Fibroblast of skin of right quadriceps (primary cell): ENCODE measurements at regions not wholly inside any gene's neighbourhood (a gene's known extent, or its start where the extent isn't known, plus 50 kb on each side); places are given as distances from the start of the nearest gene placed in this dataset.
A peak's percentile ranks its signal among the peaks of the same experiment; 100 is the strongest.

Source experiments
- DNase-seq: peaks from one replicate; pipeline ENCODE4 v3.0.0-alpha.2; 2013

DNA sequence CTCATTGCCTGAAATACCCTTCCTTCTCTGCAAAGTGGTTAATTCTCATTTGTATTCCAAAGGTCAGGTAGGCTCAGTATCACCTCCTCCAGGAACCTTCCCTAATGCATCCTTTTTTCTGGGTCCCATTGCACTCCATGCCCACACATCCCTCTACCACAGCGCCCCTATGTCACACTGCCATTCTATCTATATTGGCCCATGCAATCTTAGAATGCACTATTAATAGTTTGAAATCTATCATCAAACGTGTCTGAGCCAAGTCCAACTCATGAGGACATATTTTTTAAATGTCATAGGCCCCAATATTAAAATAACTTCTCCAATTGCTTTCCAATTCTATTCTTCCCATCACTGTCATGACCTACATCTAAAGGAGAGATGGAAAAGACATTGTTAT, 495.1 kb downstream of the SOX6 start:
- DNase-seq = no peak

DNA sequence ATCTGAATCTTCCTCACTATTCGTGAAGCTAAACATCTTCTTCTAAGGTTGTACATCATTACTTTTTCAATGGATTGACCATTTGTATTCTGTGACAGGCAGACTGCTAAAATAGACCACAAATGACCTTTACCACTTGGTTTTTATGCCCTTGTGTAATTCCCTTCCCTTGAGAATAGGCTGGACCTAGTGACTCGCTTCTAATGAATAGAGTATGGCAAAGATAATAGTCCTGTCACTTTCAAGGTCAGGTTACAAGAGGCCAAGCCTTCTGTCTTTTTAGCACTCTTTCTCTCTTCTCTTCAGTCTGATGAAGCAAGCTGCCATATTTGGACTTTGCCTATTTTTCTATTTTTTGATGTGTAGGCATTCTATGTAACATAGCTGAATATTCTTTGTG, 492.9 kb downstream of the SOX6 start:
- DNase-seq = no peak

DNA sequence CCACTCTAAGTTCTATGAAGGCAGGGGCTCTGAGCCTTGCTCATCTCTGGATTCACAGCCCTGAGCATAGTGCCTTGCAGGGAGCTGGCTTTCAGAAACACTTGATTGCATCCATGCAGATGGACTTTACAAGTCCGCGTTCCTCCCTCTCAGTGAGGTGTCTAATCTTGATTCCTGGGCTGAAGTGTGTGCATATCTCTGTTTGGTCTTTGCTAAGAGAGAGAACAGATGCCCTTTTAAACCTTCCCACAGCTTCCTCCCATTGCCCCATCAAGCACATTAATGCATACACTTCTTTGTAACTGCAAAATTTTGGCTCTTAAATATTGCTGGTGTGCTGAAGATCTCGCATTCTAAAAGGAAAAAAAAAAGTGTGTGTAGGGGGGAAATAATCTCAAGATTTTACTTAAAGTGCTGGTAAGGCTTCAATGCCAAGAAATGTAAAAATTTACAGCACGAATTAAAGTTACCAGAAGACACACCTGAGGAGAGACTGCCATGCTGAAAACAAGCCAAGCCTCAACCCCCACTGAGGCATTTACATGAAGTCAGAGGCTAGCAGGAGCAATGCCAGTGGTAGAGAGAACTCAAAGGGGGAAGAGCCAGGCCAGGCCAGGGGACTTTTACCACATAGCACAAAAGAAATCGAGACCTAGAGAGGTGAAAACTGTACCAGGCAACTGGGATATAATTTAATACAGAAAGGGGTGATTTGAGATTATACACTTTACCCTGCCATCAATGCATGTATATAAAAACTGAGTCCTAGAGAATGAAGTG, 492.1 kb downstream of the SOX6 start:
- DNase-seq = no peak

DNA sequence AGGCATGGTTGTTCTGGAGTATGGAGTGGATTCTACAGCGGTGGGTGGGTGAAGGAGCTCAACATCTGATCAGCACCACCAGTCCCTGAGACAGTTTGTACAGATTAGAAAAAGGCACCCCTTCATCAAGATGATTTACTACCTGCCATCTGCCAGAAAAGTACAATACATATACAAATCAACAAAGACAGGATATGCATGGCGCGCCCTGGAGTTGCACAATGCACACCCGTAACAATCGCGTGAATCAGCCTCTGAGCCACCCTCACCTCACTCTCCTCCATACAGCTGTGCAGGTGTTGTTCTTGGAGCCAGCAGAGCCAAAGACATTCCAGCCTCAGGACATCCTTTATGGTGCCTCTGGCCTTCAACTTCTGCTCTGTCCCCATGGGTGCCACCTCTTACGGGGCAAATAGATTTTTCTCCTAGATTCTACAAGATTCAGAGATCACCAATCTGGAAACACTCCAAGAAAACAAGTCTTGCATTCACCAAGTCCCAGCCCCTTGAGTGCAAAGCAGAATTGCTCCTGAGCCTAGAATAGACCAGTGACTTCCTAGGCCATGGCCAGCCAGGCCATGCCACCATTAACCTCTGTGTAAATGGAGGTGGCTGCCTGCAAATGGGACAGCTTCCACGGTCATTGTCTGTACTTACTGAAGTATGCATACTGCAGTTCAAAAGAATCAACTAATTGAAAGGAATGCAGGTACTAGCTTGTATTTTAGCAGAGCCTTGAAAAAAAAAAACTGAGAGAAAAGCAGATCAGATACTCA, 490.9 kb downstream of the SOX6 start:
- DNase-seq = no peak

DNA sequence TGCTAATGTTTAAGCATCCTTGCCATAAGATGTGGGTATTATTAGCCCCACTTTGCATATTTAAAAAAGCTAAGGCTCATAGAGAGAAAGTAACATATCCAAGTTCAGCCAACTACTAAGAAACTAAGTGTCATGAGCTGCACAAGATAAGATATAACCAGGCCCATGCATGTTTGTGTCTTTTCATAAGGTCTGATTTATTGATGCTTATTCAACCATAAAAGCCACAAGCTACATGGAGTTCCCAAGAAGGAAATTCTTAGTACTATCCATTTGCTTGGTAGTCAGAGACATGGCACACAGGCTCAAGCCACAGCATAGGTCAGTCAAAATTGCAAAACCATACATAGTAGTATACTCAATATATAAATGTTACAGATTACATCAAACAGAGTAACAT, 488.5 kb downstream of the SOX6 start:
- DNase-seq = no peak

DNA sequence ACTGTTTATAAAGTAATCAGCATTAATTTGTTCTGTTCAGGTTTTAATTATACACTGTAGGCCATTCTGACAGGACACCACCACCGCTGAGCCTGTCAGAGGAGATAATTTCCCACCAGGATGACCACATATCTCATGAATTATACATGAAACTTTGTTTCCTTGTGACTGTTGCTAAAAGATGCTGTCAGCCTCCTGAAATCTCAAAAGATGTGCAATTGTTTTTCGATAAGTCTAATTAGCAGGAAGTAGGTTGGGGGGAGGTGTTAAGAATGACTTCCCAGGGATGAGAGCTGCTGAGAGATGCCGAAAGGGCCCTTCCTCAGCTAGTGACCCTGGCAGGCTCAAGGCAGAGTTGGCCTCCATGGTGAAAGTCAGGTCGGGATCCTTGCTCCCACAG, 485.4 kb downstream of the SOX6 start:
- DNase-seq = no peak

DNA sequence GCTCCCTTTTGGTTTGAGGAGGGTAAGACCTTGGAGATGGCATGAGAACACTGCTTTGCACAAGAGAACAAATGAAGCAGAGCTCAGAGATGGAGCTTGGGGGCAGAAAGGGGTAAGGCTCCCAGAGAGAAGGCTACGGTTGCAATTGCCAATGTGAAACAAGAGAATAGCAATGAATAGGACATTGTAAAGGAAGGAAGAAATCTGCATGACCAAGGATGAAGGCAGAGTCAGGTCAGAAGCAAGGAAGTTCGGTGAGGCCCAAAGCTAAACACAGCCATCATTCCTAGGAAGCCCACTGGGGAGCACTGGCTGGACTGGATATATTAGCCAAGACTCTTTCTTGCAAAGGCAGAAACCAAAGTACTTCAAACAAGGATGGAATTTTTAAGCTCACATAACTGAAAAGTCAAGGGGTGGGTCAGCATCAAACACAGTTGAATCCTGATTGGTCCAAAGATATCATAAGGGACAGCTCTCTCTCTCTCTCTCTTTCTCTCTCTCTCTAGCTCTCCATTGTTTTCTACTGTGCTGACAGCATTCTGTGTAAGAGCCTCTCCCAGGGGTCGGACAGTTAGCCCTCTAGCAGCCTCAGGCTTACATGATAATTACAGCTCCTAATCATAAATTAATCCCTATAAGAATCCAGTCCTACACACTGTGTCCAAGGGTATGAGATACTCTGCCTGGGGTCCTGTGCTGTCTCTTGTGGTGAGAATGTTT, 484.3 kb downstream of the SOX6 start:
- DNase-seq = no peak

DNA sequence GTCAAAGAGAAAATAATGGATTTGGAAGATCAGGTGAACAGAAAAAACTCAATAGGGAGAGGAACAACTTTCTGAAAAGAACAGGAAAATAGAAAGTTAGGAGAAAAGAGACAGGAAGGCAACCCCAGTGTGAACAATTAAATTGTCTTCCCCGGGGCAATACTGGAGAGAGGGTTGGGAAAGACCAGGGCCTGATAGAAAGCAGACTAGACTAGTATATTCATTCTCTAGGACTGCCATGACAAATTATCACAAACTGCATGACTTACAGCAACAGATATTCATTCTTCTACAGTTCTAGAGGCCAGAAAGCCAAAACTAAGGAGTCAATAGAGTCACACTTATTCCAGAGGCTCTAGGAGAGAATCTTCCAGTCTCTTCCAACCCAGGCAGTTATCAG, 482.8 kb downstream of the SOX6 start:
- DNase-seq = no peak

DNA sequence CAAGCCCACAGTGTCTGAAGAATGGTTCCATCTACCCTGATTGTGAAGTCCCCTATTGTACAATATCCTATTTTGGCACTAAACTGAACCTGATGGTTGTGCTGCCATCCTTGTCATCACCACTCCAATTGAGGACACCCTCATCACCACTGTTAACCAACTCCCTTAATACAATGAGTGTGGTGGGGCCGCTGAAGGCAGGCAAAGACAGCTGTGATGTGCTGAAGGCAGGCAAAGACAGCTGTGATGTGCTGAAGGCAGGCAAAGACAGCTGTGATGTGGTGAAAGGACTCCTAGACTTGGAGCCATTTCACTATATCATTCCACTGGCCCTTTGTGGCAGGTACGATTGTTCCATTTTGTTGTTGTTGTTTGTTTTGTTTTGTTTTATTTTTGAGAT, 481.6 kb downstream of the SOX6 start:
- no peak for DNase-seq

DNA sequence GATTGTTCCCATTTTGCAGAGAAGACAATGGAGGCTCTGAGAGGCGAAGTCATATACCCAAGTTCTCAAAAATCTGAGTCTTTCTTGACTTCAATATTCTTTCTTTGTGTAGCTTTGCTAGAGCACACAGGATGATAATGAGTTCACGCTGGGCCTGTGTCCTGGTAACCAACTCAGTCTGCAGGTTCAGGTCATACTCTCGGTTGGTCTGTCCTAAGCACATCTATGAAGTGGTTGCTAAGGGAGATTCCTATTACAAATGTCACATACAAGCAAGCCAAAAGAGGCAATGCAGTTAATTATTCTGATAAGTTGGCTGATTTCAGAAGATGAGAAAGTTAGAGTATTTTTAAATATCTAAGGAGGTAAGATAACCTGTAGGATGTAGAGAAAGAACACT, 481.0 kb downstream of the SOX6 start:
- no peak for DNase-seq

DNA sequence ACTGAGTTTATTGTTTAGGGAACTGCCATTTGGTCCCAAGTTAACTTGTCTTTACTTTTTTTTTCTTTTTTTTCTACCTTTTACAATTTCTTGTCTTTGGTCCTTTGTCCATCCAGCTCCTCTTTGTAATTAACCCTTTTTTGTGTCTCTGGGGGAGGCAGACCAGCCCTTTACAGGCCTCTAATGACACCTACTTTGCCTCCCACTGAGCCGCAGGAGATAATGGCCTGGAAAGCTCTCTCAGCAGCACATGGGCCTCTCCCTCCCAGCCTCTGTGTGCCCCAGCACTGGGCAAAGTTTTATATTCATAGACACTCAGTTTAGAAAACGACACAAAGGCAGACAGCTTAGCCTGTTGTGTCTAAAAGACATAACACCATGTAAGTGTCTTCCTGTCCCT, 480.4 kb downstream of the SOX6 start:
- DNase-seq = no peak

DNA sequence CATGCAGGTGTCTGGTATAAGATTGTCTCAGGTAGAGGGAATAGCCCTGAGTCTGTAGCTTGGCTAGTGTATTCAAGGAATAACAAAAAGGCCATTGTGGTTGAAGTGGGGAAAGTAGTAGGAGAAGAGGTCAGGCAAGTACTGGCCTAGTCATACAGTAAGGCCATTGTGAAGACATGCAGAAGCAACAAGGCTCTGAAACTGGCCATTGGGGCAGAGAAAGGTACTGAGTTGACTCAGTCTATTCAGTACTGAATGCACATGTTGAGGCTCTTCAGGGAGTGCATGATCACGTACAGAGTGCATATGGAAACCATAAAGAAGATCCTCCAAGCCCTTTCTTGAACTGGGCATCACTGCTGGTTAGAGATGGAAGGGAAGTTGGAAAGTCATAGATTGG, 477.6 kb downstream of the SOX6 start:
- DNase-seq = no peak

DNA sequence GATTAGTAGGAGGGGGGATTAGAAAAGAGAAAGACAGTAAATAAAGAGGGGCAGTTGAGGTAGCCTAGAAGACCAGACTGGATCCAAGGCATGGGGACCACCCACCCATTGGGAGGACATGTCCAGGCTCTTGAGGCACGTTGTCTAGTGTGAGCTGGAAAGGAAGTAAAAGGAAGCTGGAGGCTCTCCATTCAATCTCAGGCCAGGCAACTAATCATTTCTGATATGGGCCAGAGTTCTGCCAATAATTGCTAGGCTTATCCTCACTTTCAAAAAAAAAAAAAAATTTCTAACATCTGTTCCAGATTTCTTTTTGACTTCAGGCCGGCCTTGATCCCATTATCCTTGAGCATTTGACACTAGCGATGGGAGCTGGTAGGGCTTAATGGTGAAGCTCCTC, 476.1 kb downstream of the SOX6 start:
- DNase-seq = no peak

DNA sequence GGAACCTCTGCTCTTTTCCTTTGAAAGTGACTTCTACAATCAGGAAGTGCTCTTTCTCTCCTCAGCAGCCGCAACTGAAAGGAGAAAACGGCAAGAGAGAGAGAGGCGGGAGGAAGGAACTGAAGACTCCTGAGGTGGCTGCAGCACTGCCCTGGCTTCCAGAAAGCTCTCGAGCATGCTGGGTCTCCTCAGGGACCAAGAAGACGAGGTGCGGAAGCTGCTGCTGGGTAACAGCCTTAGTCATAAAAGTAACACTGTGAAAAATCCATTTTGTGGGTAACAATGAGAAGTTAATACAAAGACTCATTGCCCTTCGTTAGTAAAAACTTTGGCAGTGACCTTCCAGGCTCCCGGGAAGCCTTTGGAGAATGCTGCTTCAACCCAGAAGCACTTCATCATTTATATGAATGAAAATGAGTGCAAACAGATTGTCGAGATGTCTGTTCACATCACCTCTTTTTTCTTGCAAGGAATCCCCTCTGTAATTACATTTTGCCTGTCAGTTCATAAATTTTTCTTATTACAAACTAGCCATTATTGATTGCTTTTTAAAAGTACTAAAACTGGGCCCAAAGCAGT, 473.4 kb downstream of the SOX6 start:
- peak; percentile 28 for DNase-seq

DNA sequence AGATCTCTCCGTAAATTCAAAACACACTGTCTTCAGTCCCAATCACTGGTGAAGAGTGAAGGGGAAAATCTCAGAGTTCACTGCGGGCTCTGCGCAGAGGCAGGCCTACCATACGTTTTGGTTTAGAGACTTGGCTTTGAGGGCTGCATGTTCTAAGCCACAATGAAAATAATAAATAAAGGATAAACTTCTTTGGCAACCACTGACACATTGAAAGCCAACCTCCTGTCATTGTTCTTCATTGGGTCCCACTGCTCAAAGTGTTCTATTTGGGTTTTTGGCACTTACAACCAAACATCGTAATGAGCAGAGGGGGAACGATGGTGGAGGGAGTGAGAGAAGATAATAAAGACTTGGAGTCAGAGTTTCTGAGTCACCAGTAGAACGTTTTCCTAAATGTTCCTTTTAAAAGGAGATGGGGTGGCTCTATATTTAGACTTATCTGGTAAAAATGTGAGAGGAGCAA, 472.9 kb downstream of the SOX6 start:
- DNase-seq = peak; percentile 39

DNA sequence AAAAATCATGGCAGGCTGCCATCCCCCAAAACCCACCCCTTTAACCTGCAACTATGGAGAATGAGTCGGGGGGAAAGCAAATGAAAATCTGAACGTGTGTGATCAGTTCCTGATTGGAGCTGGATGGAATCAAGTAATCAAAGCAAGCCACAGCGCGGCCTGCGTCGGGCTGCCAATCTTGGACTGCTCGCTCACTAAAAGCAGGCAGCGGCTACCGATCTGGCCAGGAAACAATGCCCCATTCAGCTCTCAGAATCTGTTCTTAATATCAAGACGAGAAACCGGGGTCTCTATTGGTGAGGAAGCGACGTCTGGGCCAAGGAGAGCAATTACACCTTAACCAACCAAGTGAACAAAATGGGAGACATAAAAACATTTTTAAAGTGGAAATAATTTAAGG, 472.2 kb downstream of the SOX6 start:
- DNase-seq = no peak

DNA sequence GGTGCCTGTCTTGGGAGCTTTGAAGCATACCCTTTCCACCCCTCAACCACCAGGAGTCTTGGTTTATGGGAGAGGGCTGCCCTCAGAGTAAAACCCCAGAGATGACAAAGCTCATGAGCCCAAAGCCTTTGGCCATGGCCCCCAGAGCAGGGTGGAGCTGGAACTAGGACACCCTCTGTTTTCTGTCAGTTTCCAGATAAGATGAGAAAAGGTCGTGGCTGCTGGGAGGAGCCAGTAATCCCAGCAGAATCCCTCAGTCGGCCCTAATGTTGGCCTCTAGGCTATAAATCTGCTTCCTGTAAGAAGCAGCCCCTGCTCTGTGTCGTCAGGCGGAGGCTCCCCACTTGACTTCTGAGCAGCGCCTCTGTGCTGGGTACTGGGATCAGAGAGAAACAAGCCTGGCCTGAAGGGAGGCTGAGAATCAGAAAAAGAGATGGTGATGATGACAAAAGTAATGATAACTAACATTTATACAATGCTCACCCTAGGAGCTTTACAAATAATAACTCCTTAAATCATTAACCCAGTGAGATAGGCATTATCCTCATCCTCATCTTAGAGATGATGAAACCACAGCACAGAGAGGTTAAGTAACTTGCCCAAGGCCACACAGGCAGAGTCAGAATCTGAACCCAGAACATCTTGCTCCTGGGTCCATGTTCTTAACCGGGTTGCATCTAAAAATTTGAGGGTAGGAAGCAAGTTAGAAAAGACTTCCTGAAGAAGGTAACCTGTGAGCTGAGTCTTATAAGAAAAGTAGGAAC, 471.4 kb downstream of the SOX6 start:
- DNase-seq = no peak

DNA sequence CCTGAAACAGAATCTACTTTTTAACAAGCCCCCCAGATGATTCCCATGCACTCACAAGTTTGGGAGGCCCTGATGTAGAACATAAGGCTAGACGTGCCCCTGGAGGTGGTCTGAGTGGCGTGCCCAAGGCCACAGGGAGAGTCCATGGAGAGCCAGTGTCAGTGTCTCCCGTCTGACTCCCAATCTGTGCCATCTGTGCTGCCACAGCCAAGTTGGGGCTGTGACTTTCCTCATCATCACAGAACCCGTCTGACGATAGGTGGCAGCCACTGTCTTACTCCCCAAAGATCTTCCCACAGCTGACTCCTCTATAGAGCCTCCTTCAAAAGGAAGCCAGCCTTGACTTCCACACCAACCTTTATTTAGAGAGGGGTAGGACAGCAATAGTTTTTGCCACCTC, 470.5 kb downstream of the SOX6 start:
- DNase-seq = no peak

DNA sequence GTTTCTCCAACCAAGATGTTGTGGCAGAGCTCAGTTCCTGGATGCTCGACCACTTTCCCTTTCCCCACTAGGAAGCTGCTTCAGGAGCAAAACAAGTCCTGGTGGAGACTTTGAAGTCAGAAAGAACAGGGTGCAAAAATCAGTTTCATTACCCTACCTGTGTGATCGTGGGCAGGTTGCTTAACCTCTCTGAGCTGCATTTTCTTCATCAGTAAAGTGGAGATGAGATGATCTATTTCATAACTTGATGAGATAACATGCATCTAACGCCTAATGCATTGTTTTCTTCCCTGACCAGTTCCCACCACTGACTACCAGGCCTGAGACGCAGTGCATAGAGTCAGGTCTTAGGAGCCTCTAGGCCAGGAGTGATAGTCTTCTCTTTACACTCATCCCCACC, 470.0 kb downstream of the SOX6 start:
- no peak for DNase-seq

DNA sequence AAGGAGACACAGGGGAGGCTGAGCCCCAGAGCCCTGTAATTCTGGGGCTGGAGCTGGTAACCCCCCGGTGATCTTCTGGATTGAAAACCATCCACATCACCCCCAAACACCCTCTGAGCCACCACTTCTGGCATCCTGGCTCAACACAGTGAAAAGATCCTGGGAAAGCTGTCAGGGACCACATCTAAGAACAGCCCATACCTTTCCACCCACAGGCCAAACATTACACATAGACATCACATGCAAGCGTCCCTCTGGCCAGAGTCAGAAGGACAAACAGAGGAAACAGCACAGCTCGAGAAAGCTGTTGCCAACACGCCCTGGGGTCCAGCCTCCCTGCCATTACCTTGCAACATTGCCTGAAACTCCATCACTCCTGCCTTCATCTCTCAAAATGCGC, 469.5 kb downstream of the SOX6 start:
- DNase-seq = peak; percentile 23

DNA sequence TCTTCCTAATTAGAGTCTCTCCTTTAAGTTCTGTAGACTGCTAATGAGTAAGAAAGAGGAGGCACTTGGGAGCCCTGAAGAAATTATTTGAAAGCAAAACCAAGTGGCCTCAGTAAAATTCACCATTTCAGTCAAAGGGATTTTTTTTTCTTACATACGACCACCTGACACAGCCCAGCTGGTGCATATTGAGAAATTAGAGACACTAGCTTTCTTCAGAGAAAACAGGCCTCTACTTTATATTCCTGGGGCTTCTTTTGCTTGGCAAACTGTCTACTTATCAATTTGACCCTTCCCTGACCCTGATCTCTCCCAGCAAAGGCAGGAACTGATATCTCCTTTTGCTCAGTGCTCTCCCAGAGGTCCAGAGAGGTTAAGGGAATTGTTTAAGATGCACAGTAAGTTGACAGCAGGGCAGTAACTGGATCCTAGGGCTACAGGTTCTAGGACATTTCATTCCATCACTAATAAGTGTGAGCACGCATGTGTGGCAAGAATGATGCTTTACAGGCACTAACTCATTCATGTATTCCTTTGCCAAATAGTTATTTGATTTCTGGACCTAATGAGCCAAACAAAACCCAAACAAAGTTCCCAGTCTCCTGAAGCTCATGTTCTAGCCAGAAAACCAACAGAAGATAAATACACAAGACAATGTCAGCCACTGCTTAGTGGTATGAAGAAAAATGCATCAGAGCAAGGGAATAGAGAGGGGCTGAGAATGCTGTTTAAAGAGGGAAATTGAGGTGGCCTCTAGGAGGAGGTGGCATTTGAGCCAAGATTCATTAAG, 467.6 kb downstream of the SOX6 start:
- DNase-seq = no peak
